ENCODE measurements at regions not wholly inside any gene's neighbourhood (a gene's known extent, or its start where the extent isn't known, plus 50 kb on each side); places are given as distances from the start of the nearest gene placed in this dataset.

GRCh38 chr2:240220371-240220770 lies 79.9 kb upstream of the OTOS start:
- TF ChIP-seq CTCF (IDR thresholded peaks at IDR 0.05) = no peak
- TF ChIP-seq ZFX (IDR thresholded peaks at IDR 0.05; ENCODE audit: borderline replicate concordance) = no peak
- H3K27ac ChIP-seq = no peak overlapping the region

GRCh38 chr2:240223631-240224030 lies 83.2 kb upstream of the OTOS start:
- no peak for TF ChIP-seq ZFX (IDR thresholded peaks at IDR 0.05; ENCODE audit: borderline replicate concordance)
- no peak for TF ChIP-seq CTCF (IDR thresholded peaks at IDR 0.05)
- H3K27ac ChIP-seq = no peak overlapping the region

GRCh38 chr2:240224676-240225075 lies 84.2 kb upstream of the OTOS start:
- H3K27ac ChIP-seq = no peak overlapping the region
- TF ChIP-seq CTCF (IDR thresholded peaks at IDR 0.05) (no peak), ZFX (IDR thresholded peaks at IDR 0.05; ENCODE audit: borderline replicate concordance) (no peak)

- TF ChIP-seq CTCF (IDR thresholded peaks at IDR 0.05) = no peak
- TF ChIP-seq ZFX (IDR thresholded peaks at IDR 0.05; ENCODE audit: borderline replicate concordance) = no peak
- no peak overlapping the region for H3K27ac ChIP-seq
Measured at GRCh38 chr2:240225131-240225530, 84.7 kb upstream of the OTOS start.

- no peak overlapping the region for H3K27ac ChIP-seq
- TF ChIP-seq ZFX (IDR thresholded peaks at IDR 0.05; ENCODE audit: borderline replicate concordance) (no peak), CTCF (IDR thresholded peaks at IDR 0.05) (peak; percentile 56)
Measured at GRCh38 chr2:240225660-240226475, 85.4 kb upstream of the OTOS start.

GRCh38 chr2:240226672-240227537 lies 86.4 kb upstream of the OTOS start:
- no peak overlapping the region for H3K27ac ChIP-seq
- TF ChIP-seq CTCF (IDR thresholded peaks at IDR 0.05) (no peak), ZFX (IDR thresholded peaks at IDR 0.05; ENCODE audit: borderline replicate concordance) (no peak)

Measured in 22Rv1 (cell line).